HUES64 (cell line): ENCODE measurements at regions not wholly inside any gene's neighbourhood (a gene's known extent, or its start where the extent isn't known, plus 50 kb on each side); places are given as distances from the start of the nearest gene placed in this dataset.
"Not testable (repeated sequence)": the region's sequence is repeated elsewhere in the genome, so short reads cannot be mapped to it uniquely, and the experiment has no call there.

Experiments used
- H3K27ac ChIP-seq: 2 replicates; pipeline ENCODE4 v1.7.0; 2013; ENCODE audit warnings: low read depth, low read length, inconsistent platforms
- H3K27me3 ChIP-seq: 2 replicates; pipeline ENCODE4 v1.6.1; 2013; ENCODE audit warnings: mild to moderate bottlenecking, low read length; ENCODE audit not compliant: insufficient read depth
- H3K36me3 ChIP-seq: 2 replicates; pipeline ENCODE4 v1.6.1; 2013; ENCODE audit warnings: mild to moderate bottlenecking, low read length; ENCODE audit not compliant: insufficient read depth
- H3K4me1 ChIP-seq: 2 replicates; pipeline ENCODE4 v1.6.1; 2013; ENCODE audit warnings: mild to moderate bottlenecking, low read length, moderate library complexity; ENCODE audit not compliant: insufficient read depth
- H3K4me3 ChIP-seq: 2 replicates; pipeline ENCODE4 v1.5.1; 2013; ENCODE audit warnings: mild to moderate bottlenecking, low read length, moderate library complexity
- H3K9ac ChIP-seq: 2 replicates; pipeline ENCODE4 v1.6.1; 2013; ENCODE audit warnings: mild to moderate bottlenecking, low read depth, low read length
- H3K9me3 ChIP-seq: 2 replicates; pipeline ENCODE4 v1.6.1; 2013; ENCODE audit warnings: low read depth, low read length; ENCODE audit not compliant: insufficient read depth
- WGBS: fragments of 150-250, 120-280 bp; methylation state at CpG from one replicate; pipeline ENCODE4 v1.1.7; 2013; ENCODE audit warnings: missing lambda C conversion rate; 5-methylcytosine and 5-hydroxymethylcytosine counted together

DNA sequence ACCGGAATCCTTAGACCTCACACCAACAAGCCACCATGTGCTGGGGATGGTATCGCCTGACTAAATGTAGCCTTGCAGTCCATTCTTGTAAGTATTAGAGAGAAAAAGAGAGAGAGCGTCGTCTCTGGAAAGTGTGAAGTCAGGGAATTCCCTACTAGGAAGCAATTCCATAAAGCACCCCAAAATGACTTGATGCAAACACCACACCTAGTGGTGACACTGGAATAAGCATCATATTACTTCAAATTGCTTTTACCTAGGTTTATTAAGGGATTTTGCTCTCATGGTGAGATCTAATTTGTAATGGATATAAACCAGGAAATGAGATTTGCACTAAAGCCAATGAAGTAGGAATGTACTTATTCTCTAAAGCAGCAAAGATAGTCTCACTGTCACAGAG lies 111.4 kb upstream of the METTL9 start:
- not testable (repeated sequence) for H3K27me3 ChIP-seq, H3K4me1 ChIP-seq, H3K27ac ChIP-seq, H3K4me3 ChIP-seq, H3K9ac ChIP-seq, H3K9me3 ChIP-seq, H3K36me3 ChIP-seq
- 100% methylated on average over 2 of the region's 4 CpGs for WGBS

DNA sequence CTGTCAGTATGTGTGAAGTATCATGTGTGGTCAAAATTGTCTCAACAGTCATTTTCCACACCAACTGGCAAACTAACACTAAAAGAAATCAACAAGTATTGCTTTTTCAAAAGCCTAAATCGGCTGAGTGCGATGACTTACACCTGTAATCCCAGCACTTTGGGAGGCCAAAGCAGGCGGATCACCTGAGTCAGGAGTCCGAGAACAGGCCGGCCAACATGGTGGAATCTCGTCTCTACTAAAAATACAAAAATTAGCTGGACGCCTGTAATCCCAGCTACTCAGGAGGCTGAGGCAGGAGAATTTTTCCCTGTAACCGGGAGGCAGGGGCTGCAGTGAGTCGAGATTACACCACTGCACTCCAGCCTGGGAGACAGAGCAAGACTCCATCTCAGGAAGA lies 100.3 kb upstream of the METTL9 start:
- not testable (repeated sequence) for H3K4me3 ChIP-seq
- 97% methylated on average over 4 of the region's 9 CpGs for WGBS

DNA sequence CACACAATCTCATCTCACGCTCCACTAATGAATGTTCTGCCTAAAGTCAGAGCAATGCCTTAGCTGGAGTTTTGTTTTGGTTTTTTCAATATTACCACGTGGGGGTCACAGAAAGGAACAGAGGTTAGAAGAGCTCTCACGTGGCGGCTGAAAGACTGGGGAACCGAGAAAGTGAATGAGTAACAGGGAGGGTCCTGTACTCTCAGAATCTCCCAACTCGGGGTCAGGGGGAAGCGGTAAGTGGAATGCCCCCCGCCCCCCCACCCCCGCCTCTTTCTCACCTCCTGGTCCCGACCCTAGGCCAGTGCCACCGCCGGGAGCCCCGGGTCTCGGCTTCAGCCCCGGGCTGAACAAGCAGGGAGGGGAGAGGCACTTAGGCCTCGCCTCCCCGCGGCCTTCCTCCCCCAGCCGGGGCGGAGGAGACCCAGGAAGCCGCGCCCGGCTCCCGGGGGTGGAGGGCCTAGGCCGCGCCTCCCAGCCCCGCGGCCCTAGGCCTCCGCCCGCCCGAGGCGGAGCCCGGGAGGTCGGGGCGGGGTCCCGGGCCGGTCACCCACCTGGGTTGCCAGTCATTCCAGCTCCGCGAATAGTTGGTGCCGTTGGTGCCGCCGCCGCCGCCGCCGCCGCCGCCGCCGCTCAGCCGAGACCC lies 98.0 kb upstream of the METTL9 start:
- Histone ChIP-seq H3K9ac (peak overlapping the region; percentile 93), H3K27ac (peak overlapping the region; percentile 97), H3K4me3 (peak overlapping the region; percentile 75)
- not testable (repeated sequence) for H3K9me3 ChIP-seq, H3K4me1 ChIP-seq, H3K27me3 ChIP-seq, H3K36me3 ChIP-seq
- WGBS = under 1% methylated on average over 37 of the region's 51 CpGs

More for the DNA sequence above, 100.3 kb upstream of the METTL9 start:
- H3K36me3 ChIP-seq, H3K27ac ChIP-seq, H3K27me3 ChIP-seq, H3K9ac ChIP-seq, H3K9me3 ChIP-seq, H3K4me1 ChIP-seq: not testable (repeated sequence)

DNA sequence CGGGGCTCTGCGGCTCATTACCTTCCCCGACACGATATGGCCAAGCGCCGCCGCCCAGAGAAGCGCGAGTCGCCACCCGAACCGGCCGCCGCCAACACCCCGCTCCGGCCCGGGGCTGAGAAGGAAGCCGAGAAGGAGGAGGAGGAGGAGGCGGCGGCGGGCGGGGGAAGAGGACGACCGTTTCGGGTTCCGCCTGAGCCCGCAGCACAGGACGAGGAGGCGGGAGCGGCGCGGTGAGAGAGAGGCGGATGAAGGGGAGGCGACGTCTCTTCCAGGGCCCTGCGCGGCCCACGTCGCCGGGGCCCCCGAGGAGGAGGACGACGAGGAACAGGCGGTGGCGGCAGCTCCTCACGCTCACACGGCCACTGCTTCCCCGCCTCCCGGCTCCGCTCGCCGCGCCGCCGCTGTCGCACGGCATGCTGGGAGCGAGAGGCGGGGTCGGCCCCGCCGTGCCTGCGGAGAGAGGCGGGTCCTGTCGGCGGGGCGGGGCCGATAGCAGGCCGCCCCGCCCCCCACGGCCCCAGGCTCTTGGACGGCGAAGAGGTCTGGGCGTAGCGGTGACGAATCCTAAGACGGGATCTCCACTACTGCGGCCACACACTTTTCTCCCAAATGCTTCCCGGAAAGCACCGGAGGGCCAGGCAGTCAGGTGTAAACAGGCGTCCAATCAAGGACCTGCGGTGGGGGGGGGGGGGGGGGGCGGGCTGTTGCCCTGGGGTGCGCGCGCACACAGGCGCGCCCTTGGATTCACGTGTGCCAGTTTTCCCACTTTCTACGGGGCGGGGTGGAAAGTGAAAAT lies 97.3 kb upstream of the METTL9 start:
- H3K9ac ChIP-seq = peak overlapping the region; percentile 93
- WGBS = 1% methylated on average over 81 of the region's 91 CpGs
- H3K9me3 ChIP-seq = no peaks in the 10 kb centered on the region
- H3K27me3 ChIP-seq = no peaks in the 10 kb centered on the region
- no peaks in the 10 kb centered on the region; the same call in 1 of the 2 replicates for H3K4me1 ChIP-seq
- peak overlapping the region; percentile 75 for H3K4me3 ChIP-seq
- H3K36me3 ChIP-seq = peaks cover 3% of the 10 kb centered on the region; the same call in 1 of the 2 replicates
- peak overlapping the region; percentile 97 for H3K27ac ChIP-seq

DNA sequence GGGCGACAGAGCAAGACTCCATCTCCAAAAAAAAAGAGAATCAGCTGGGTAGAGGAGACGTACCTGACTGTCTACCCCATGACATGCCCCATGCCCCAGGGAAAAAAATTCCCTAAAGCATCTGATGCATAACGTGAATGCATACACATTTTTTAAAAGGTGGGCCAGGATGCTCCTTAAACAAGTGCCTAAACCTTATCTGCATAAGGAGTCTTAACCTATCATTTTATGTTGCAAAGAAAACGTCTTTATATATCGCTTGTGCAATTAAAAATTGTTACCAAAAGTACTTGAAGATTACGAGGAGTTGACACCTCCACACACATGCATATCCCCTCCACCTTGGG lies 95.8 kb upstream of the METTL9 start:
- not testable (repeated sequence) for H3K4me1 ChIP-seq, H3K9me3 ChIP-seq, H3K27me3 ChIP-seq, H3K4me3 ChIP-seq, H3K9ac ChIP-seq, H3K27ac ChIP-seq
- 91% methylated on average over 6 of the region's 6 CpGs for WGBS
- H3K36me3 ChIP-seq = peaks cover 11% of the 10 kb centered on the region

DNA sequence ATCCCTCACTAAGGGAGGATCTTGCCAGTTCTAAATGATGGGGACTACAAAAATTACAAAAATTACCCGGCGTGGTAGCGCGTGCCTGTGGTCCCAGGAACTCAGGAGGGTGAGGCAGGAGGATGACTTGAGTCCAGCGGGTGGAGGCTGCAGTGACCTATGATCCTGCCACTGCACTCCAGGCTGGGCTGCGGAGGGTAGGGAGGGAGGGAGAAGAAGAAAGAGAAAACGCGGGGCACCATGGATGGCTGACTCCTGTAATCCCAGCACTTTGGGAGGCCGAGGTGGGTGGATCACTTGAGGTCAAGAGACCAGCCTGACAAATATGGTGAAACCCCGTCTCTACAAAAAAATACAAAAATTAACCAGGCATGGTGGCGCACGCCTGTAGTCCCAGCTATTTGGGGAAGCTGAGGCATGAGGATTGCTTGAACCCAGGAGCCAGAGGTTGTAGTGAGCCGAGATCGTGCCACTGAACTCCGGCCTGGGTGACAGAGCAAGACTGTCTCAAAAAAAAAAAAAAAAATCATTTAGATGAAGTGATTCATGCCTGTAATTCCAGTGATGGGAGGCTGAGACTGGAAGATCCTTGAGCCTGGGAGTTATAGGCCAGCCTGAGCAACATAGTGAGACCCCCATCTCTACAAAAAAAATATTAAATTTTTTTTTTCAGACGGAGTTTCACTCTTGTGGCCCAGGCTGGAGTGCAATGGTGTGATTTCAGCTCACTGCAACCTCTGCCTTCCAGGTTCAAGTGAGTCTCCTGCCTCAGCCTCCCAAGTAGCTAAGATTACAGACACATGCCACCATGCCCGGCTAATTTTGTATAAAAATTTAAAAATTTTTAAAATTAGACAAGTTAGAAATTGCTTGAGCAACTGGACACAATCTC lies 95.2 kb upstream of the METTL9 start:
- not testable (repeated sequence) for H3K9me3 ChIP-seq, H3K4me3 ChIP-seq, H3K4me1 ChIP-seq, H3K27ac ChIP-seq, H3K27me3 ChIP-seq, H3K9ac ChIP-seq
- H3K36me3 ChIP-seq = peaks cover 17% of the 10 kb centered on the region
- WGBS = 92% methylated on average over 16 of the region's 17 CpGs

DNA sequence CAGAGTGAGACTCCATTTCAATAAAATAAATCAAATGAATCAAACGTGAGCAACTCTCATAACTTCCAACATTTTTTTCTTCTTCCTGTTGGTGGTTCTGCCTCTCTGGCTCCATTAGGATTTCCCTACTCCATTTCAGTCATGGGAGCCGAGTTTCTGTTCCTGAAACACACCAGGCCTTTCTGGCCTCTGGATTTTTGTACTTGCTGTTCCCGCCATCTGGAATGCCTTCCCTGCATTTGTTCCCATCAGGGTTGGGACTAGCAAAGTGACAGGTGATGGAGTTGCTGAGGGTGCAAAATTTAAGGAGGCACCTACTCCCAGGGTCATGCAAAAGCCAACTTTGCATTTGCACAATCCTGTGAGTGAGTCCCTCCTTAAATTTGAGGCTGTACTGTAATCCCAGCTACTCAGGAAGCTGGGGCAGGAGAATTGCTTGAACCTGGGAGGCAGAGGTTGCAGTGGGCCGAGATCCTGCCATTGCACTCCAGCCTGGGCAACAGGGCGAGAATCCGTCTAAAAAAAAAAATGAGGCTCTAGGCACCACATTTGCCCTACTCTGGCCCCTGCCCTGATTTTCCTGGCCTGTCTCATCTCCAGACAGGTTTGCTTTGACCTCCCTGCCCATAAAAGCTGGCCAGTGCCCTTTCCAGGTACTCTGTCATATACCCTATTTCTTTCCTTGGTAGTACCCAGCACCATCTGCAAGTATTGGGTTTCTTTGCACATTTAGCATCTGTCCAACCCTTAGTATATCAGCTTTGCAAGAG lies 93.4 kb upstream of the METTL9 start:
- 93% methylated on average over 6 of the region's 6 CpGs for WGBS
- not testable (repeated sequence) for H3K27me3 ChIP-seq, H3K4me3 ChIP-seq, H3K27ac ChIP-seq, H3K9me3 ChIP-seq, H3K4me1 ChIP-seq, H3K9ac ChIP-seq
- peaks cover 24% of the 10 kb centered on the region for H3K36me3 ChIP-seq

DNA sequence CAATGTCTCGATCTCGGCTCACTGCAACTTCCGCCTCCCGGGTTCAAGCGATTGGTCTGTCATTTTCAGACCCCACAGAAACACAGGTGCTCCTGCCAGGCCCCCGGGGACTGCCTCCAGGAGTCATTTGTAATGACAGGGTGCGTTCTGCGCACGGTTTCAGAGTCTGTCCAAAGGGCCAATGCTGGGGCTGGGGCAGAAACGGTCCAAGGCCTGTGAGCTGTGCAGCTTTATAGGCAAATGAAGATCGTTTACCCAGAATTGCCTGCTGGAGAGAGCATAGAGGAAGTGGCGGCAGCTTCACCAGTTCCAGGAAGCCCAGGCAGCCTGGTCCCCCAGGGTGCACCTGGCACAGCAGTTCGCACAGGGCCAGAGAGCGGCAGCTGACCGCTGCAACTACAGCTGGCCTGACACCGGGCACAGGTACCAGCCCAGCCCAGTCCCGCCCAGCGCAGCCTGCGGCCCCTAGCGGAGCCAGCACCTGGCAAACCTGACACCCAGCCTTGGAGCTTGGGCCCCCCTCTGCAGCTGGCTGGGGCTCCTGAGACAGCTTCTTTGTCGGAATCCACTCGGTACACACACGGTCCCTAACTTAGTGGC lies 92.4 kb upstream of the METTL9 start:
- H3K27me3 ChIP-seq, H3K27ac ChIP-seq, H3K4me1 ChIP-seq, H3K9ac ChIP-seq, H3K4me3 ChIP-seq, H3K9me3 ChIP-seq: not testable (repeated sequence)
- peaks cover 24% of the 10 kb centered on the region for H3K36me3 ChIP-seq
- 91% methylated on average over 23 of the region's 23 CpGs for WGBS

DNA sequence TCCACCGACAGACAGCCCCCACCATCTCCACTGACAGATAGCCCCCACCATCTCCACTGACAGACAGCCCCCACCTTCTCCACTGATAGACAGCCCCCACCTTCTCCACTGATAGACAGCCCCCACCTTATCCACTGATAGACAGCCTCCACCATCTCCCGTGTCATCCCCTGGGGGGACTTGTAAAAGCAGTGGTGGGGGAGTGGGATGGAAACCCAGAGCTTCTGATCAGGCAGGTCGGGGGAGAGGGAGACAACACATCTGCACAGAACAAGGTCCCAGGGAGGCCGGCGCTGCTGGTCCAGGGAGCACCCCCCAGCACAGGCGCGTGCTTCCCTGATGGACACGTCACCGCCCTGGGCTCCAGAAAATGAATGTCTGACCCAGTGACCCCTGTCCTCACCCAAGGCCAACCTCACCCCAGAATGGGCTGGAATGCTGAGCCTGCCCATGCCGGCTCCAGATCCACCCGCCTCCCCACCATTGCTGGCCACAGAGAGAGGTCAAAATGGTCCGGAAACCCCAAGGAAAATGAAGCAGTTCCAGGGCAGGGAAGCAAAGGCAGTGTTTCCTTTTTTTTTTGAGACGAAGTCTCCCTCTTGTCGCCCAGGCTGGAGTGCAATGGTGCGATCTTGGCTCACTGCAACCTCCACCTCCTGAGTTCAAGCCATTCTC lies 91.6 kb upstream of the METTL9 start:
- H3K36me3 ChIP-seq = peaks cover 24% of the 10 kb centered on the region
- H3K9ac ChIP-seq, H3K4me3 ChIP-seq, H3K27me3 ChIP-seq, H3K9me3 ChIP-seq, H3K4me1 ChIP-seq, H3K27ac ChIP-seq: not testable (repeated sequence)
- WGBS = 94% methylated on average over 13 of the region's 15 CpGs

DNA sequence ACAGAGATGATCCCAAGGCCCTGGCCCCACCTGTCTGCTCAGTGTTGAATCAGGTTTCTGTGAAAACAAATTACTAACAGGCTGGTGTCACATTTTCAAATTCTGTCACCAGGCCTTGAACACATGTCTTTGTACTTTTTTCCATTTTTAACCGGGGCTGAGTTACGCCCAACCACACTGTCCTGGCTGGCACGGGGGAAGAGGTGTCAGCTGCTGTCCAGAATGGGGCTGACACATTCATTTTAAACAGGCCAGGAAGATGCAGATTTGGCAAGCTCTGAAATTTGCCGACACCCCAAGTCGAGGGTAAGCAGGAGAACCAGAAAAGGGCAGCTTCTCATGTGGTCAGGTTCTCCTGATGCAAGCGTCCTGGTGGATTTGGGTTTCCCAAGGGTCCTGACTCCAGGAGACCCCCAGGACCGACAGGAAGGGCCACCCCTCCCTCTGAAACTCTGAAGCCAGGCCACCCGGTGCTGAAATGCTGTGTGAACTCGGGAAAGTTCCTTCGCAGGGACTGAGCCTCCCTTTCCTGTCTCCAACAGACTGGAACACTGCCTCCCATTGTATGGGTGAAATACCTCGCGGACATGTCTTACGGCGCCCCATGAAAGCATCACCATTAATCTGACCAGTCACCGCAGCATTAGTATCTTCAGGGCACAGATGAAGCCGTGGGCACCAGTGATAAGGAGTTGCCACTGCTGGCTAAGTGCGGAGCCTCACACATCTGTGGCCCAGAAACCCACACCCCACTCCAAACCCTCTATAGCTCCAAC lies 90.5 kb upstream of the METTL9 start:
- H3K27ac ChIP-seq, H3K4me1 ChIP-seq, H3K9me3 ChIP-seq, H3K4me3 ChIP-seq, H3K9ac ChIP-seq, H3K27me3 ChIP-seq: not testable (repeated sequence)
- 91% methylated on average over 17 of the region's 17 CpGs for WGBS
- H3K36me3 ChIP-seq = peaks cover 21% of the 10 kb centered on the region
